GM19372 (cell line): ENCODE measurements at regions not wholly inside any gene's neighbourhood (a gene's known extent, or its start where the extent isn't known, plus 50 kb on each side); places are given as distances from the start of the nearest gene placed in this dataset.
"Not testable (repeated sequence)": the region's sequence is repeated elsewhere in the genome, so short reads cannot be mapped to it uniquely, and the experiment has no call there.

ENCODE experiments used
- ATAC-seq: cut with Tn5 transposase; IDR thresholded peaks from one replicate; pipeline ENCODE4 v1.9.1; 2021; ENCODE audit warnings: mild to moderate bottlenecking, low read depth, moderate library complexity; ENCODE audit not compliant: unreplicated experiment

DNA sequence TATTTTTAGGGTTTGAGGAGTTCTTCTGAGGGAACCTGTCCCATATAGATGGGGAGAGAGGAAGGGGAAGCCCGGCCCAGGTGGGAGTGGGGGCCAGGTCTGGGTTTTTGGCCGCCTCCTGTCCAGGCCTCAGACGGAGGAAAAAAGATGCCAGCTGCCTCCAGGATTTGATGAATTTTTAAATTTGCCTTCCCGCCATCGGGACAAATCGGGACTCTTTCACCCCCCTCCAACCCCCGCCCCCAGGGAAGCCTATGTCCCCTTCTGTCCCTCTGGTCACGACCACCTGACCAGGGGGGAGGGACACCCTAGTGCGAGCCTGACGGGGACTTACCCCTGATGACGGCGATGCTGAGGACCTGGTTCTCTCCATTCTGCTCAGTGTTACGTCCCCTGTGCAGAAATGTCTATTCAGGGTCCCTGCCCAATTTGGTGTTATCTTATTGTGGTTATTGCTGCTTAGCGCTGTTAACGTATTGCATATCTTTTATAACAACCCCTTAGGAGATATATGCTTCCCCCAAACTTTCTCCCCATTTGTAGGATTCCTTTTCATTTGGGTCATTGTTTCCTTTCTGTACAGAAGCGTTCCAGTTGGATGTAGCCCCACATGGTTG, 115.9 kb upstream of the GRK3 start:
- ATAC-seq = peak; percentile 16

- ATAC-seq = no peak
Measured at GRCh38 chr22:25449781-25450317, 114.6 kb upstream of the GRK3 start.

DNA sequence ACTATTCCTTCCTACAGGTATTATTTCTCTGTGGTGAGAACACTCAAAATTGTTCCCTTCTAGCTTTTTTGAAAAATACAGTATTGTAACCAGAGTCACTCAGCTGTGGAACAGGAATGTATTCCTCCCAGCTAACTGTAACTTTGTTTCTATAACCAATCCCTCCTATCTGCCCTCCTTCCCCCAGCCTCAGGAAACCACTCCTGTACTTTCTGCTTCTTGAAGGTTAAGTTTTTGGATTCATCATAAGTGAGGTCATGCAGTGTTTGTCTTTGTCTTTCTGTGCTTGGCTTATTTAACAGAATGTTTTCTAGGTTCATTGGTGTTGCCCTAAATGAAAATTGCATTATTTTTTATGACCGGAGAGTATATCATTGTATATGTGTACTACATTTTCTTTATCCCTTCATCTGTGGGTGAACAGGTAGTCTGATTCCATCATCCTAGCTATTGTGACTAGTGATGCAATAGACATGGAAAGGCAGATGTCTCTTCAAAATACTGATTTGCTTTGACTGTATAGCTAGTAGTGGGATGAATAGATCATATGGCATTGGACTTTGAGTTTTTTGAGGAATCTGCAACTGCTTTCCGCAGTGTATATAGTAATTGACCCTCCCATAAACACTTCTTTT, 112.9 kb upstream of the GRK3 start:
- no peak for ATAC-seq

DNA sequence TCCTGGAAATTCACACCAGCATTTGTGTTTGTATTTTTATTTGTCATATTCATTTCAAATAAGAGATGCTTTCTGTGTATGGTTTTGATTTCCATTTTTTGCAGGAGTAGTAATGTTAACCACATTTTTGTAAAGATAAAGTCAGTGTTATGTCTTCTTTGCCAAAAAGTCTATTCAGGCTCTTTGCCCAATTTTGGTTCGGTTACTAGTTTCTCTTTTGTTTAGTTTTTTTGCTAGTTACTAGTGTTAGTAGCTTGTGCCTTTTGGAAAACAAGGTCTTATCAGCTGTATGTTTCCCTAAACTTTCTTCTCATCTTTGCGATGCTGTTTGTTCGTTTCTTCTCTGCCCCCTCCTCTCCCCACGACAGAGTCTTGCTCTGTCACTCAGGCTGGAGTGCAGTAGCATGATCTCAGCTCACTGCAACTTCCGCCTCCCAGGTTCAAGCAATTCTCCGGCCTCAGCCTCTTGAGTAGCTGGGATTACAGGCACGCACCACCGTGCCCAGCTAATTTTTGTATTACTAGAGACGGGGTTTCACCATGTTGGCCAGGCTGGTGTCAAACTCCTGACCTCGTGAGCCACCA, 112.3 kb upstream of the GRK3 start:
- no peak for ATAC-seq

DNA sequence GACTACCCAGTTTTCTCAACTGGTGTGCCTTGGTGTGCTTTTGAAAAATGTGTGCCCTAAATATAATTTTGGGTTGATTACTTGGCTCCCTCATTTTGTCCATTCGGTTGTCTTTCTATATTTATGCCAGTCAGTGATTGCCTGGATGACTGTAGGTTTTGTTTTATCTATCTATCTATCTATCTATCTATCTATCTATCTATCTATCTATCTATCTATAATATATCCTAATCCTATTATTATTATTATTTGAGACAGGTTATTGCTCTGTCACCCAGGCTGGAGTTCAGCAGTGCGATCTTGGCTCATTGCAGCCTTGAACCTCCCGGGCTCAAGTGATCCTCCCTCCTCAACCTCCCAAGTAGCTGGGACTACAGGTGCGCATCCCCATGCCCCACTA, 111.4 kb upstream of the GRK3 start:
- no peak for ATAC-seq

- no peak for ATAC-seq
Measured at GRCh38 chr22:25453557-25453956, 110.9 kb upstream of the GRK3 start.

GRCh38 chr22:25456300-25457043, 108.0 kb upstream of the GRK3 start:
- not testable (repeated sequence) for ATAC-seq

GRCh38 chr22:25458631-25459030, 105.8 kb upstream of the GRK3 start:
- not testable (repeated sequence) for ATAC-seq

DNA sequence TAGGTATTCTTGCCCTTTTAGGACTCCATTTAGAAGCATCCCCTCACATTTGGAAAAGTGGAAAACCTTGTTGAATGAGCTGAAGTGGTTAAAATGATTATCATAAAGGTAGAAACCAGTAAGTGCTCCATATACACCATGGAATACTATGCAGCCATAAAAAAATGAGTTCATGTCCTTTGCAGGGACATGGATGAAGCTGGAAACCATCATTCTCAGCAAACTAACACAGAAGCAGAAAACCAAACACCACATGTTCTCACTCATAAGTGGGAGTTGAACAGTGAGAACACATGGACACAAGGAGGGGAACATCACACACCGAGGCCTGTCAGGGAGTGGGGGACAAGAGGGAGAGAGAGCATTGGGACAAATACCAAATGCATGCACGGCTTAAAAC, 103.8 kb upstream of the GRK3 start:
- ATAC-seq = not testable (repeated sequence)

DNA sequence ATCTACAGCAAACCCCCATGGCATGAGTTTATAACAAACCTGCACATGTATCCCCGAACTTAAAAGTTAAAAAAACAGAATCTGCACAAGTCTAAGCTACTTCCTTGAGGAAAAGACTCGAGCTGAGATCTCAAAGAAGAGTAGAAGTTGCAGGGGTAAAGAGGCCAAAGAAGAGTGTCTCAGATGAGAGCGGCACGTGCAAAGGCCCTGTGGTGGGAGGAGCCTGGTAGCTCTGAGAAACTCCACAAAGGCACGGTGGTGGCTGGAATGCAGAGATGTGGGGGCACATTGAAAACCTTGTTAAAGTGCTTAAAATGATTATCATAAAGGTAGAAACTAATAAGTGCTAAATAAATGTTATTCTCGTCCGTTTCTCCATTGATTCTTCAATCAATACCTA, 103.2 kb upstream of the GRK3 start:
- no peak for ATAC-seq

DNA sequence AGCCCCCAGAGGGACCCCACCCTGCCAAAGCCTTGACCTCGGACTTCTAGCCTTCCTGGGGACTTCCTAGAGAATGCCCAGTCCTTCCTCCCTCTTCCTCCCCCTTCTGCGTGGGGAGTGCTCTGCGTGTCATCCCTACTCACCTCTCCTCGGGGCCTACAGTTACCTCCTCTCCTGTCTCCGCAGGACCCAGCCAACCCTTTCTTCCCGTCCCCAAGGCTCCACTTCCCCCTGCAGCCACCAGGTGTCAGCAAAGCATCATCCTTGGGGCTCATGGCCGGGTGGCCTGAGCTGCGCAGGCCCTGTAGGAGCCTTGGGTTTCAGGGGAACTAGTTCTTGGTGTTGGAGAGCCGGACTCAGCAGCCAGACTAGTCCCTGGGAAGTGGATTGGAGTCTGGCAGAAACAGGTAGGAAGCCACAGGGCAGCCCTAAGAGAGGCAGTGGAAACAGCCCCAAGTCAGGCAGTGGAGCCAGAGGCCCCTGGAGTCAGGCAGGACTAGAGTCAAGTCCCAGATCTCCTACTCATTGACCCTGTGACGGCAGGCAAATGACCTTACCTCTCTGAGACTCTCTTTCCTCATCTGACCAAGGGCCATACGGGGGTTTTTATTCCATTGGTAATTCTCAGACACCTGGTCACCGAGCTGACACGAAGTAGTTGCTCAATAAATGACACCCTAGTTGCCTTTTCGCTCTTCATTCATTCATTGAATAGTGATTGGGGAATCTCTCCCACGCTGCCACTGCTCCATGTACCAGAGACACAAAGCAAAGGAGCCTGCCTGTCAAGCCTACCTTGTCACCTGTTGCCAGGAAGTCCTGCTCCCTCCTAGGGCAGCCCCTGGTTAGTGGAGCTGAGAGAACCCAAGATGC, 101.8 kb upstream of the GRK3 start:
- ATAC-seq = not testable (repeated sequence)

GRCh38 chr22:25463347-25463628, 101.2 kb upstream of the GRK3 start:
- not testable (repeated sequence) for ATAC-seq

- not testable (repeated sequence) for ATAC-seq
Measured at GRCh38 chr22:25464326-25464725, 100.1 kb upstream of the GRK3 start.

DNA sequence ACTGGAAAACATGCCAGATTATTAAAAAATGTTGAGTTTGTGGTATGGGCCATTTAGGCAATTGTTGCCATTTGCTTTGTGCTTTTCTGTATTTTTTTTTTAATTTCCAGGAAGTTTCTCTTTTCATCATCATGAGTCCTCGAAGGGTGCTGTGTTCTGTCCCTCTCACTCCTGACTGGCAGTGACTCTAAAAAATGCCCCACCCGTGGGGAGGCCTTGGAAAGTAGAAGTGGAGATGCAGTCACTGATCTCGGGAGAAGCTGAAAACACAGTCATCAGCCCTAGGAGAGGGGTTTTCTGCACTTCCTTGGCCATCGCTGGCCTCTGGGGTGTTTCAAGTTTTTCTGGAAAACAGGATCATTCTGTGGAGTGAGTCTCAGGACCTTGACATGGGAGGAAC, 98.5 kb upstream of the GRK3 start:
- ATAC-seq = no peak

DNA sequence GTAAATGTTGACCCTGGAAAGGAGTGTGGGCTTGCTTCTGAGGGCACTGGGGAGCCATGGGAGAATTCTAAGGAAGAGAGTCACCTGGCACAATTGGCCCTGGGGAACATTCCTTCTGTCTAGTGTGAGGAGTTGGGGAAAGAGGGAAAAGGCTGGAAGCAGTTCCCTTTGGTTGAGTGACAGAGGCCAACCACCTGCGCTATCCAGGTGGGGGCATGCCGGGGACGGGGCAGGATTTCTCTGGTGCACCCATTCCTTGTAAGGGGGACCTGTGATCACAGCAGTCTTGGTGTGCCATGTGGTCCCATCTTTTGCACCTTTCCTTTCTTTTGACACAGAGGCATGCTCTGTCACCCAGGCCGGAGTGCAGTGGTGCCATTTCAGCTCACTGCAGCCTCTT, 92.1 kb upstream of the GRK3 start:
- ATAC-seq = no peak

DNA sequence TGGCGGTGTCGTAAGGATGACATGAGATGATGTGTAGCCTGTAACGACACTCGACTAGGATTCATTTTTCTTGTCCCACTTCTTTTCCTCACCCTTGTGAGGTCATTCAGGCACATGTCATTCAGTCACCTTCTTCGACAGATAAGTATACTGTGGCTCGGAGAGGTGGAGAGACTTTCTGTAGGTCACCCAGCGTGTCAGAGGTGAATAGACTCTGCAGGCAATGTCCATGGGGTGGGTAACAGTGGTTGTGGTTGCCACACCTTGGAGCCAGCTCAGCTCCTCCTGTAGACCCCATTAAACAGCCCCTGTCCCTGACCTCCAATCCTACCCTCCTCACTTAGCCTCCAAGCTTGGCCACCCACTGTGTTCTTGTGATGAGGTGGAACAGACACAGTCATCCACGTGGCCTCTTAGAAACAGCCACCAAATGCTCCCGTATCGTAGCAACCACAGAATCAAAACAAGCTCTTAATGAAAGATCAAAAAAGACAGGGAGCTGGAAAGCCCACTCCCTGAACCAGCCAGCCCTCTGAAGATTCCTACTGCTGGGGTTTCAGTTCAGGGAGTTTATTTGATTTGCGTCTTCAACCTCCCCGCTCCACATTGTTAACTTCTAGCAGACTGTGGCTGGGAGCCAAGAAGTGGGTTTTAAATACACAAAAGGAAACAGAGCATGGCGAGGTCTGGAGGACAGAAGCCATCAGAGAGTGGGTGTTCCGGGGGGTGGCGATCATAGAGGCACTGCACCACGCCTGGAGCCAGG, 89.0 kb upstream of the GRK3 start:
- ATAC-seq = no peak

GRCh38 chr22:25477358-25477757, 87.1 kb upstream of the GRK3 start:
- ATAC-seq = no peak

- no peak for ATAC-seq
Measured at GRCh38 chr22:25478111-25478510, 86.4 kb upstream of the GRK3 start.

GRCh38 chr22:25478528-25478927, 85.9 kb upstream of the GRK3 start:
- ATAC-seq = no peak

- ATAC-seq = not testable (repeated sequence)
Measured at GRCh38 chr22:25480868-25481267, 83.6 kb upstream of the GRK3 start.
